OCI-LY7 (cell line): ENCODE measurements at regions not wholly inside any gene's neighbourhood (a gene's known extent, or its start where the extent isn't known, plus 50 kb on each side); places are given as distances from the start of the nearest gene placed in this dataset.

Experiments used
- BruUV-seq: library from RNA; stranded (reverse); fragments of 400-500 nt; replicated peaks from 2 replicates; lab custom pipeline; 2021; lab: Mats Ljungman, UMichigan
- CTCF ChIA-PET: fragments of 300-600 bp; sonication (Branson Sonifier 250); formaldehyde crosslinking; loops from one replicate; lab custom pipeline; 2022; ENCODE audit warnings: antibody characterized with exemption; ENCODE audit not compliant: unreplicated experiment; lab: Charles Lee
- POLR2A ChIA-PET: fragments of 300-600 bp; sonication (Branson Sonifier 250); formaldehyde crosslinking; loops from one replicate; lab custom pipeline; 2022; ENCODE audit warnings: antibody characterized with exemption; lab: Charles Lee
- DNase-seq: peaks from one replicate; pipeline ENCODE4 v3.0.0-alpha.2; 2015; ENCODE audit warnings: low spot score
- H2AFZ ChIP-seq: fragments of 200-600 bp; sonication (generic), shearing (Covaris generic); 2 replicates; pipeline ENCODE4 v1.6.1; 2014; ENCODE audit warnings: mild to moderate bottlenecking, antibody characterized with exemption, low read length, moderate library complexity
- H3K27ac ChIP-seq: fragments of 200-600 bp; sonication (generic); 2 replicates; pipeline ENCODE4 v1.5.1; 2014; ENCODE audit warnings: mixed run types, low read depth, mild to moderate bottlenecking, moderate library complexity, low read length, inconsistent platforms; ENCODE audit not compliant: poor library complexity, severe bottlenecking
- H3K36me3 ChIP-seq: fragments of 200-600 bp; sonication (generic); 2 replicates; pipeline ENCODE4 v1.6.1; 2014; ENCODE audit warnings: mild to moderate bottlenecking, antibody characterized with exemption, low read length, moderate library complexity, mixed read lengths; ENCODE audit not compliant: insufficient read depth
- H3K4me1 ChIP-seq: fragments of 200-600 bp; sonication (generic); 2 replicates; pipeline ENCODE4 v1.5.1; 2014; ENCODE audit warnings: mild to moderate bottlenecking, low read length; ENCODE audit not compliant: insufficient read depth, poor library complexity, severe bottlenecking
- H3K4me2 ChIP-seq: fragments of 200-600 bp; sonication (generic); 2 replicates; pipeline ENCODE4 v1.6.1; 2014; ENCODE audit warnings: mild to moderate bottlenecking, low read length
- H3K4me3 ChIP-seq: fragments of 200-600 bp; sonication (generic); 2 replicates; pipeline ENCODE4 v1.5.1; 2014; ENCODE audit warnings: mild to moderate bottlenecking, low read depth, low read length; ENCODE audit not compliant: poor library complexity, severe bottlenecking
- H3K79me2 ChIP-seq: fragments of 200-600 bp; sonication (generic); 2 replicates; pipeline ENCODE4 v1.6.1; 2016; ENCODE audit warnings: low read depth, mild to moderate bottlenecking, low read length, moderate library complexity, mixed read lengths; ENCODE audit not compliant: insufficient read depth
- H3K9me2 ChIP-seq: fragments of 200-600 bp; sonication (generic); 2 replicates; pipeline ENCODE4 v1.6.1; 2016; ENCODE audit warnings: mild to moderate bottlenecking, low read length, mixed read lengths; ENCODE audit not compliant: insufficient read depth
- H3K9me3 ChIP-seq: fragments of 200-600 bp; sonication (generic); 2 replicates; pipeline ENCODE4 v1.6.1; 2014; ENCODE audit warnings: mild to moderate bottlenecking, mixed run types, low read length, mixed read lengths
- H4K20me1 ChIP-seq: fragments of 200-600 bp; sonication (generic); 2 replicates; pipeline ENCODE4 v1.6.1; 2014; ENCODE audit warnings: mild to moderate bottlenecking, antibody characterized with exemption, low read length, moderate library complexity, mixed read lengths; ENCODE audit not compliant: insufficient read depth
- EZH2phosphoT487 ChIP-seq: fragments of 200-600 bp; sonication (generic); IDR thresholded peaks from 2 replicates; pipeline ENCODE4 v1.6.1; 2018; ENCODE audit warnings: low read depth, borderline replicate concordance, mild to moderate bottlenecking, mixed run types, antibody characterized with exemption, low read length, moderate library complexity, mixed read lengths
- intact Hi-C: fragments of 100-400 bp; cut with micrococcal nuclease; formaldehyde crosslinking; loops from one replicate; pipeline ENCODE4 v1.10.0; 2022; ENCODE audit not compliant: unreplicated experiment
- TF ChIP-seq, protein P1 (sequence below): fragments of 200-600 bp; sonication (generic); conservative IDR thresholded peaks from 2 replicates; pipeline ENCODE4 v1.5.1; 2014; ENCODE audit warnings: mild to moderate bottlenecking, antibody characterized with exemption, low read length, moderate library complexity, mixed read lengths

- Histone ChIP-seq H2AFZ (no peak overlapping the region), H3K9me3 (no peaks in the 10 kb centered on the region), H3K4me2 (no peak overlapping the region), H3K36me3 (no peaks in the 10 kb centered on the region), H4K20me1 (no peaks in the 10 kb centered on the region), H3K79me2 (no peaks in the 10 kb centered on the region), H3K4me1 (no peaks in the 10 kb centered on the region), H3K9me2 (no peaks in the 10 kb centered on the region), H3K27ac (no peak overlapping the region), H3K4me3 (no peak overlapping the region)
- DNase-seq = no peak
- ChIA-PET POLR2A (interaction anchor here (0.7 kb wide), 1 partner anchor 8 kb away, joined by 3 read pairs; no protein-coding TSS in a partner anchor), CTCF (no interaction called here)
- BruUV-seq = no TSS peak
- TF ChIP-seq, protein P1, sequence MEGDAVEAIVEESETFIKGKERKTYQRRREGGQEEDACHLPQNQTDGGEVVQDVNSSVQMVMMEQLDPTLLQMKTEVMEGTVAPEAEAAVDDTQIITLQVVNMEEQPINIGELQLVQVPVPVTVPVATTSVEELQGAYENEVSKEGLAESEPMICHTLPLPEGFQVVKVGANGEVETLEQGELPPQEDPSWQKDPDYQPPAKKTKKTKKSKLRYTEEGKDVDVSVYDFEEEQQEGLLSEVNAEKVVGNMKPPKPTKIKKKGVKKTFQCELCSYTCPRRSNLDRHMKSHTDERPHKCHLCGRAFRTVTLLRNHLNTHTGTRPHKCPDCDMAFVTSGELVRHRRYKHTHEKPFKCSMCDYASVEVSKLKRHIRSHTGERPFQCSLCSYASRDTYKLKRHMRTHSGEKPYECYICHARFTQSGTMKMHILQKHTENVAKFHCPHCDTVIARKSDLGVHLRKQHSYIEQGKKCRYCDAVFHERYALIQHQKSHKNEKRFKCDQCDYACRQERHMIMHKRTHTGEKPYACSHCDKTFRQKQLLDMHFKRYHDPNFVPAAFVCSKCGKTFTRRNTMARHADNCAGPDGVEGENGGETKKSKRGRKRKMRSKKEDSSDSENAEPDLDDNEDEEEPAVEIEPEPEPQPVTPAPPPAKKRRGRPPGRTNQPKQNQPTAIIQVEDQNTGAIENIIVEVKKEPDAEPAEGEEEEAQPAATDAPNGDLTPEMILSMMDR = no peak
- no peak for TF ChIP-seq EZH2phosphoT487
- intact Hi-C loops = no loop called here
These were observed 125.5 kb upstream of the SERPIND1 start for GRCh38 chr22:20648306-20648903.

GRCh38 chr22:20650294-20651207, 123.4 kb upstream of the SERPIND1 start:
- H3K79me2 ChIP-seq = no peaks in the 10 kb centered on the region
- no peaks in the 10 kb centered on the region for H3K4me1 ChIP-seq
- no peaks in the 10 kb centered on the region for H4K20me1 ChIP-seq
- no TSS peak for BruUV-seq
- H3K4me3 ChIP-seq = no peak overlapping the region
- no peak for TF ChIP-seq EZH2phosphoT487
- TF ChIP-seq, protein P1 = no peak
- no peak overlapping the region for H3K27ac ChIP-seq
- no peak overlapping the region for H2AFZ ChIP-seq
- no peaks in the 10 kb centered on the region for H3K9me2 ChIP-seq
- POLR2A ChIA-PET = no interaction called here
- DNase-seq = no peak
- intact Hi-C loops = no loop called here
- H3K36me3 ChIP-seq = no peaks in the 10 kb centered on the region
- no peaks in the 10 kb centered on the region for H3K9me3 ChIP-seq
- CTCF ChIA-PET = interaction anchor here (0.6 kb wide), 1 partner anchor 270 kb away, joined by 9 read pairs; no protein-coding TSS in a partner anchor
- H3K4me2 ChIP-seq = no peak overlapping the region

GRCh38 chr22:20651286-20651685, 122.6 kb upstream of the SERPIND1 start:
- BruUV-seq = no TSS peak
- no peak for DNase-seq
- Histone ChIP-seq H3K79me2 (no peaks in the 10 kb centered on the region), H4K20me1 (no peaks in the 10 kb centered on the region), H3K36me3 (no peaks in the 10 kb centered on the region), H2AFZ (no peak overlapping the region), H3K27ac (no peak overlapping the region), H3K4me3 (no peak overlapping the region), H3K9me2 (no peaks in the 10 kb centered on the region), H3K4me2 (no peak overlapping the region), H3K9me3 (no peaks in the 10 kb centered on the region), H3K4me1 (no peaks in the 10 kb centered on the region)
- intact Hi-C loops = no loop called here
- no peak for TF ChIP-seq EZH2phosphoT487
- TF ChIP-seq, protein P1 = no peak
- ChIA-PET POLR2A (interaction anchor here (0.6 to 0.9 kb wide), 2 partner anchors 9 to 16 kb away, joined by 3 read pairs; no protein-coding TSS in a partner anchor), CTCF (no interaction called here)
